ENCODE measurements at regions not wholly inside any gene's neighbourhood (a gene's known extent, or its start where the extent isn't known, plus 50 kb on each side); places are given as distances from the start of the nearest gene placed in this dataset.

DNA sequence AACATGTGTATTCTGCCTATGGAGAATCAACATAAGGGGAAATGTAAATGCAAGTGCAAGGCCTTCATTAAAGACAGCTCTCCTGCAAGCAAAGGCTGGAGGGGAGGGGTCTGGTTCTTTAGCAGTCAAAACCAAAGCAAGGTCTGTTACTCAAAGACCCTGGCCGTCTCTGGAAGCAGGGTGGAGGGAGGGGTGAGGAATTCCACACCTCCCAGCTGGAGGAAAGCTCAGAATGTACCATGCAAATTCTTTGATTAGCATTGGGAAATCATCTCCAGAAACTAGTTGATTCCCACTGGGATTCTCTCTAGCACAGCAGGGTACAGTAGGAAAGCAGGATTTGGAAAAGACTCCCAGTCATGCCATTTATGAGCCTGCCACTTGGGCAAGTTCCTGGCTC, 77.3 kb upstream of the ASIC2 start:
- Mint-ChIP-seq H3K27ac (no peak overlapping the region), H3K9me3 (peaks cover 58% of the 10 kb centered on the region), H3K4me1 (ENCODE audit: low read depth) (no peaks in the 10 kb centered on the region), H3K36me3 (ENCODE audit: low read depth) (peaks cover 13% of the 10 kb centered on the region; the same call in 1 of the 2 replicates), H3K4me3 (no peak overlapping the region), H3K27me3 (ENCODE audit: insufficient read depth) (no peaks in the 10 kb centered on the region; the same call in 1 of the 2 replicates)
- DNase-seq = no peak
- TF ChIP-seq, protein P1, sequence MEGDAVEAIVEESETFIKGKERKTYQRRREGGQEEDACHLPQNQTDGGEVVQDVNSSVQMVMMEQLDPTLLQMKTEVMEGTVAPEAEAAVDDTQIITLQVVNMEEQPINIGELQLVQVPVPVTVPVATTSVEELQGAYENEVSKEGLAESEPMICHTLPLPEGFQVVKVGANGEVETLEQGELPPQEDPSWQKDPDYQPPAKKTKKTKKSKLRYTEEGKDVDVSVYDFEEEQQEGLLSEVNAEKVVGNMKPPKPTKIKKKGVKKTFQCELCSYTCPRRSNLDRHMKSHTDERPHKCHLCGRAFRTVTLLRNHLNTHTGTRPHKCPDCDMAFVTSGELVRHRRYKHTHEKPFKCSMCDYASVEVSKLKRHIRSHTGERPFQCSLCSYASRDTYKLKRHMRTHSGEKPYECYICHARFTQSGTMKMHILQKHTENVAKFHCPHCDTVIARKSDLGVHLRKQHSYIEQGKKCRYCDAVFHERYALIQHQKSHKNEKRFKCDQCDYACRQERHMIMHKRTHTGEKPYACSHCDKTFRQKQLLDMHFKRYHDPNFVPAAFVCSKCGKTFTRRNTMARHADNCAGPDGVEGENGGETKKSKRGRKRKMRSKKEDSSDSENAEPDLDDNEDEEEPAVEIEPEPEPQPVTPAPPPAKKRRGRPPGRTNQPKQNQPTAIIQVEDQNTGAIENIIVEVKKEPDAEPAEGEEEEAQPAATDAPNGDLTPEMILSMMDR (IDR thresholded peaks at IDR 0.05) = no peak

DNA sequence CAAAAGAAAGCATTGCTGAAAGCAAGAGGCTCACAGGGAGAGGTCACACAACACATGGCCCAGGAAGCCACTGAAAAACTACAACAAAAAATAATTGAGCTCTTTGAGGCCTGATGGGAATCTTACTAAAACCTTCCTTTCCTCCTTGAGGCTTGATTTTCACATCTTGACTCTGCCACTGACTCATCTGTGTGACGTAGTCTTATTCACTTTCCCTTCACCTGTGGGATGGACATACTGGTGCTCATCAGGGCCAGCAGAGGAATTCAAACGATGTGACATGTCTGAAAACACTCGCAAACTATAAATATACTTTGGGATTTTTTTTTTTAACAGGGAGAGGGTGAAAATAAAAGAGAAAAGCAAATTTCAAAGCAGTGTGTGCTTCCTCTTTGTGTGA, 78.3 kb upstream of the ASIC2 start:
- Mint-ChIP-seq H3K27me3 (ENCODE audit: insufficient read depth) (no peaks in the 10 kb centered on the region; the same call in 1 of the 2 replicates), H3K4me3 (no peak overlapping the region), H3K36me3 (ENCODE audit: low read depth) (peaks cover 11% of the 10 kb centered on the region; the same call in 1 of the 2 replicates), H3K4me1 (ENCODE audit: low read depth) (no peaks in the 10 kb centered on the region), H3K9me3 (peaks cover 55% of the 10 kb centered on the region), H3K27ac (no peak overlapping the region)
- TF ChIP-seq, protein P1 (IDR thresholded peaks at IDR 0.05) = no peak
- DNase-seq = no peak

DNA sequence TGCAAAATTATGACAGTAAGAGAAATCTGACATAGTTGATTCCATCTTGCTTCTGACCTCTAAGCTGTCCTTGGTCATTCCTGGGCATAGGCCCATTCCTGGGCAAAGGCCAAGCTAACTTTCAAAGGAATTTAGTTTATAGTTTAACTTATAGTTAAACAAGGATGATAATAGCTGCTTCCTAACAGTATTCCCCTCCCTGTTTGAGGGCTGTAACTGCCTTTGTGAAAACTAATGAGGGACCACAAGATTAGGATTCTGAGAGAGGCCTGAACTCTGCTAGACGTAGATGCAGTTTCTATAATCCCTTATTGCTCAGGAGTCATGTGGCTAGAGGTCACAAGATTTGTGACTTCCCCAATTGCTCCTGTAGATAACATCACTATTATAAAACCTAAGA, 80.2 kb upstream of the ASIC2 start:
- H3K4me3 Mint-ChIP-seq = no peak overlapping the region
- no peaks in the 10 kb centered on the region for H3K4me1 Mint-ChIP-seq (ENCODE audit: low read depth)
- no peak for DNase-seq
- H3K27me3 Mint-ChIP-seq (ENCODE audit: insufficient read depth) = no peaks in the 10 kb centered on the region; the same call in 1 of the 2 replicates
- H3K9me3 Mint-ChIP-seq = peaks cover 48% of the 10 kb centered on the region
- peaks cover 9% of the 10 kb centered on the region; the same call in 1 of the 2 replicates for H3K36me3 Mint-ChIP-seq (ENCODE audit: low read depth)
- no peak overlapping the region for H3K27ac Mint-ChIP-seq
- TF ChIP-seq, protein P1 (IDR thresholded peaks at IDR 0.05) = no peak

DNA sequence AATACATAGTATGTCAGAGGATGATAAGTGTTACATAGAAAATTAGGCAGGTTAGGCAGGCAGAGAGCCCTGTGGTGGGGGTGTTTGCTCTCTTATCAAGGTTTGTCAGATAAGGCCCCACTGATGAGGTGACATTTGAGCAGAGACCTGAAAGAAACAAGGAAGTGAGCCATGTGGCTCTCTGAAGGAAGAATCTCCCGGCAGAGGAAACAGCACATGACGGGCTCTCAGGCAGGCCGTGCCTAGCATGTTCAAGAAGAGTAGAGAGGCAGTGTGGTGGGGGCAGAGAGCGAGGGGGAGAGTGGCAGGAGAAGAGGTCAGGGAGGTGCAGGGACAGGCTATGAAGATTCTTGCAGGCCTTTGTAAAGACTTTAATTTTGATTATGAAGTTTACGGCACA, 82.0 kb upstream of the ASIC2 start:
- Mint-ChIP-seq H3K9me3 (peaks cover 49% of the 10 kb centered on the region), H3K27me3 (ENCODE audit: insufficient read depth) (no peaks in the 10 kb centered on the region), H3K27ac (no peak overlapping the region), H3K4me3 (no peak overlapping the region), H3K36me3 (ENCODE audit: low read depth) (peaks cover 6% of the 10 kb centered on the region; the same call in 1 of the 2 replicates), H3K4me1 (ENCODE audit: low read depth) (no peaks in the 10 kb centered on the region)
- no peak for DNase-seq
- TF ChIP-seq, protein P1 (IDR thresholded peaks at IDR 0.05) = no peak

DNA sequence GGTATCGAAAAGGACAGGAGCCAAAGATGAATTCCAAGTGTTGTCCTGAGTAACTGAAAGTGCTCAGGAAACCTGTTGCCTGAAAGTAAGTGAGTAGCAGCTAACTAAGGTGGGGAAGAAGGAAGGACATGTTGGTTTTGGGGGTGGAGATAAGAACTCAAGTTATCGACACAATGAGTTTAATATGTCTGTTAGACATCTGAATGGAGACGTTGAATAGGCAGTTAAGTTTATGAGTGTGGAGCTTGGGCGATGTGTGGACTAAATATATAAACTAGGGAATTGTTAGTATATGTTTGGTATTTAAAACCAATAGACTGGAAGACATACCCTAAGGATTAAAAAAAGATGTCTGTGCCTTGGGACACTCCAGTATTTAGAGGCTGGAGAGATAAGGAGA, 82.7 kb upstream of the ASIC2 start:
- Mint-ChIP-seq H3K4me1 (ENCODE audit: low read depth) (no peaks in the 10 kb centered on the region), H3K9me3 (peaks cover 51% of the 10 kb centered on the region), H3K4me3 (no peak overlapping the region), H3K27me3 (ENCODE audit: insufficient read depth) (no peaks in the 10 kb centered on the region), H3K36me3 (ENCODE audit: low read depth) (peaks cover 6% of the 10 kb centered on the region; the same call in 1 of the 2 replicates), H3K27ac (no peak overlapping the region)
- no peak for DNase-seq
- TF ChIP-seq, protein P1 (IDR thresholded peaks at IDR 0.05) = no peak
